ENCODE measurements at regions not wholly inside any gene's neighbourhood (a gene's known extent, or its start where the extent isn't known, plus 50 kb on each side); places are given as distances from the start of the nearest gene placed in this dataset.

GRCh38 chr12:92552412-92553108 is 150.2 kb upstream of the PLEKHG7 start:
- DNase-seq, result no peak

DNA sequence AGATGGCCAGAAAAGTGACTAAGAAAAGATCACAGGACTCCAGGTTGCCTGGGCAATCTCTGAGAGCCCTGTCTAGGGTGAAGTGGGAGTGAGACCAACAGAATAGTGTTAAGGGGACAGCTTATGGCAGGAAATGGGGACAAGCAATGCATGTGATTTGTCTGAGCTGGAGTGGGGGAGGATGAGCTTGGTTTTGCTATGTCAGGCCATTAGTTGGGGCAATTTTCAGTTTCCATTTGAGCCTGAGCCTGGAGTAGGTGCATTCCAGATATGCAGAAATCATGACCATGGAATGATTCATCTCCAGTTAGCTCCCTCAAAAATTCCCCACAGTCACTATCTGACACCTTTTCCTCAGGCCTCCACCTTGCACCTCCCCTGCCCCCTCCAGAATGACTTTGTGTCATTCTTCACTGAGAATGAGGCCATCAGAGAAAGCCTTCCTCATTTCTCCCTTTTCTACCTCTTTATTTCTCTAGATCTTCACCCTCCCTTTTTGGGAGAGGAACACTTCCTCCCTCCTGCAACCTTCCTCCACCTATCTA is 150.9 kb upstream of the PLEKHG7 start:
- DNase-seq, result no peak

DNA sequence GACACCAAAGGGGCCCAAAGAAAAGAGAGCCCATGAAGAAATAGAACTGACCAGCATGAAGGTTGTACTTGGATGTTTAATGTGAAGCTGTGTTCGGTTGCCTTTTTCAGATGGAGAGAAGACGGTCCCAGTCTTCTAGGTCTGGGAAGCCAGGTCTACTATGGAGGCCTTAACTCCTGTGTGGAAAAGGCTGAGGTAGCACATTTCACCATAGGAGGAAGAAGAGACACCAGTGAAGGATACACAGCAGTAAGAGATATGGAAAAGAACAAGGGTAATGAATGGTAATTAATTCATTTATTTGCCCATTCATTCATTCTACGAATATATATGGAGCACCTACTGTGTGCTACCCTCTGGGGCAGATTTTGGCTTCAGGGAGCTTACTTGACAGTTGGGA is 151.6 kb upstream of the PLEKHG7 start:
- no peak for DNase-seq

GRCh38 chr12:92550661-92551060 is 152.1 kb upstream of the PLEKHG7 start:
- no peak for DNase-seq

DNA sequence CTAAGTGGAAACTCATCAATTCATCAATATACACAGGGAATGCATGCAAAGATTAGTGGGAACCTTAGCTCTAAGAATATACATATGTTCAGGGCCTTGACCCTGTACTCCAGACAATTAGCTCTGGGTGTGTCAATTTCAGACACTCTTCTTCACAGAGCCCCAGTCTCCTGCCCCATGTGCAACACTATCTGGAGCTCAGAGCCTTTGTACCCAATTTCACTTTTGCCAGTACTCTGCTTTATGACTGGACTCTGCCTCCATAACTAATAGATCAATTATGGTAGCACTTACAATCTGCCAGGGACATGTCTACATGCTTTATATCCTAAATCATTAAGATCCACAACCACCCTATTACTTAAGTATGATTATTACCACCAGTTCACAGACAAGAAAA is 152.5 kb upstream of the PLEKHG7 start:
- DNase-seq, result no peak

GRCh38 chr12:92549516-92549915 is 153.3 kb upstream of the PLEKHG7 start:
- no peak for DNase-seq

DNA sequence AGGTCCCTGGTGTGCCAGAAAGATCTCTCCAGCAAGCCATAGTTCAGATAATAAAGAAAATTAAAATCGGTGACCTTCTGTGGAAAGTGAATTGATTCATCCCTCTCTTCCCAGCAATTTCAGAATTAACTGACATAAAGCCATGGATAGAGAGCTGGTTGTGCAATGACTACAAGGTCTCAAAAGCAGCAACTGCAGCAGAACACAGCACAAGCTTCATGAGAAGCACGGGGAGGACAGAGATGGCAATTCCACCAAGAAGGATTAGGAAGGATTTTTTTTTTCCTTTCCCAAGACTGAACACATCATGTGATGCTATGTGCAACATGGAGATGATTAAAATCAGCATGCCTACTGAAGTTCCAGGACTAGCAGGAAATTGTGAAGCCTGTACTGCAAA is 154.9 kb upstream of the PLEKHG7 start:
- DNase-seq, result no peak

DNA sequence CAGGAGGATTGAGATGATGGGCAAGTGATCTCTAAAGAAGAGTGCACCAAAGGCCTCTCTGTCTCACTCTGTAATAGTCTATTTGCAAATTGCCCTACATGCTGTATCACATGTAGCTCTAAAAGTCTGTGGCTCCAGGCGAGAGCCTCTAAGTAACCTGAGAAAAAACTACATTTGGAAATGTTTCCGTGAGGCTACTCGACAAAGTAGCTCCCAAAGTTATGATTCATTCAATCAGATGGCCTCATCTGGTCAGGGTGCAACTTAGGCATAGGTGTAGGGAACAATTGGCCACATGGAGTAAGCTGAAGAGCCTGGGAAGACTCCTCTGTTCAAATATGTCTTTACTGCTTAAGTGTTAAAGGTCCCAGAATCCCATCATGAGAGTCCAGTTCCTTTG is 155.4 kb upstream of the PLEKHG7 start:
- no peak for DNase-seq

DNA sequence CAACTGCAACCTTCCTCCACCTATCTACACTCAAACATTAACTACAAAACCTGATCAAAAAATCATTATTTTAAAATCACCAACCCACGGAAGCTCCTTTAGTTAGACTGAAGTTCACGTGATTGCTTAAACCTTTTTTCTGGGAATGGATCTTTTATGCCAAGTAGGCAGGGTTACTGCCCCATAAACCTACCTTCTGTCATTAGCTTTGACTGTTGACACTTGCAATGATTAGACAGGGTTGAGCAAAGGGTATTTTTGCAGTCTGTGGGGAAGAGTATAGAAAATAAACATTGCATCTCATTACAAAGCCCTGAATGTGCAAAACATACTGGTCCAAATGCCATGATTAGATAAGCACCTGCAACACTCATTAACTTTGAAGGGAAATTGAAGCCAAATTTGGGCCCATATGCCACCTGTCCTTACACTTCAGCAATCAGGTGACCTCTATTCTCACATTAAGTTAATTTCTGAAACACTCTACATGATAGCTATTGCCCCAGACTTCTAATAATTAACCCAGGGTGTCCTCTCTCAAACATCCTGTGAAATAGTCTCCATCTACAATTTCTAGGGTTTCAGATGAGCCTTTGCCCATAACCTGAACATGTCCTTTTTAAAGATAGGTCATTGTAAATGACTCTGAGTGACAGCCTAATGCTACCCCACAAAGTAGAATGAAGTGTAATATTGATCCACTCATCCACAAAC is 156.0 kb upstream of the PLEKHG7 start:
- no peak for DNase-seq

- DNase-seq, result no peak
These were observed 156.5 kb upstream of the PLEKHG7 start for GRCh38 chr12:92546259-92546634.

DNA sequence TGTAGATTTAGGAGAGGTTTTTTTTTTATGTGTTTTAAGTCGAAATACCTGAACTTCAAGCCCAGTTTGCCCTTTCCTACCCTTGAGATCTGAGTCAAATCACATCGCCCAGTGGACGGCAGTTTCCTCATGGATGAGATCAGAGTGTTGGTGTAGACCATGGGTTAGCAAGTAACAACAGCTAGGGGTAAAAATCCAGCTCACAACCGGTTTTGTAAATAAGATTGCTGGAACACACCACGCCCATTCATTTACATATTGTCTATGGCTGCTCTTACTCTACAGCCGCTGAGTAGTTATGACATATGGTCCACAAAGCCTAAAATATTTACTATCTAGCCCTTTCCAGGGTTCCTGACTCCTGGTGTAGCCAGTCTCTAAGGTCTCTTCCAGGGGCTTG is 158.5 kb upstream of the PLEKHG7 start:
- DNase-seq, result no peak

DNA sequence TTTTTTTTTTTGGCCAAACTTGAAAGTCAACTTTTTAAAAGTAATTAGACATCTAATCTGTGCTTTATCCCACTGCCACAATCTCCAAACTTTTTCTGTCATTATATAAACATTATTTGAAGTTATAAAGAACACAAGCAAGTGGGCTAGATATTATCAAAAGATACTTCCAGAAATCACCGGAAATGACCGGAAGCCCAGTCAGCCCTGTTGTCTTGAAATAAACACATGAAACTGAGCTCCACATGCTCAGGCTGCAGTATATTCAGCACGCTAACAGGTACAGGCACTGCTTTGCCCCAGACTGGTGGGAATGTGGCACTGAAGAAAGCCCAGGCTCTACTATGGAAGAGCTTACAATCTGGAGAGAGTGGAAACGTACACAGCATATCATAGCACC is 158.9 kb upstream of the PLEKHG7 start:
- DNase-seq, result no peak

- DNase-seq, result no peak
These were observed 159.4 kb upstream of the PLEKHG7 start for GRCh38 chr12:92543359-92543758.

- DNase-seq, result no peak
These were observed 161.1 kb upstream of the PLEKHG7 start for GRCh38 chr12:92541731-92542130.

DNA sequence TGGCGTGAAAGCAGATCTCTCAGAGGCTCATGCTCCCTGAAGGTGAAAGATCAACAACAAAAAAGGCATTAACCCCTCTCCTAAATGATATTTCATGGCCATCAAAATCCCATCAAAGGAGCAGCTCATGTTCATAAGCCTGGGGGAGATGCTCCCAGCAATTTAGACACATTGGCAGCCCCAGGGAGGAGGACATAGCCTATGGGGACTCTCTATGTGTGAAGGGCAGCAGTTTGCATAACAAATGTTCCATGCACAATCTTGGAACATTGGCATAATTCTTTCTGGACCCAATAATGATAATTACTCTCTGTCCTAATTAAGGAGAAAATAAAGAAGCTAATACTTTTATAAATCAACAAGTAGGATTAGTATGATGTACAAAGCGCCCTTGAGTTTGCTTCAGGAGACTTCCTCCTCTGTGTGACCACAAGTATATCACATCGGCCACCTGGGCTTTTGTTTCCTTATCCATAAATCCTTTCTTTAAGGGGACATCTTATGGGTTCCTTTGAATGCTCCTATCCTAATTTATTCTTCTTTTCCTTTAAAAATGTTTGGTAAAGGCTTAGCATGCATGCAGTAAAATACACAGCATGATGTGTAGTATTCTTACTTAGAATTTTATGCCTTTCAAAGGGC is 161.9 kb upstream of the PLEKHG7 start:
- DNase-seq, result no peak

DNA sequence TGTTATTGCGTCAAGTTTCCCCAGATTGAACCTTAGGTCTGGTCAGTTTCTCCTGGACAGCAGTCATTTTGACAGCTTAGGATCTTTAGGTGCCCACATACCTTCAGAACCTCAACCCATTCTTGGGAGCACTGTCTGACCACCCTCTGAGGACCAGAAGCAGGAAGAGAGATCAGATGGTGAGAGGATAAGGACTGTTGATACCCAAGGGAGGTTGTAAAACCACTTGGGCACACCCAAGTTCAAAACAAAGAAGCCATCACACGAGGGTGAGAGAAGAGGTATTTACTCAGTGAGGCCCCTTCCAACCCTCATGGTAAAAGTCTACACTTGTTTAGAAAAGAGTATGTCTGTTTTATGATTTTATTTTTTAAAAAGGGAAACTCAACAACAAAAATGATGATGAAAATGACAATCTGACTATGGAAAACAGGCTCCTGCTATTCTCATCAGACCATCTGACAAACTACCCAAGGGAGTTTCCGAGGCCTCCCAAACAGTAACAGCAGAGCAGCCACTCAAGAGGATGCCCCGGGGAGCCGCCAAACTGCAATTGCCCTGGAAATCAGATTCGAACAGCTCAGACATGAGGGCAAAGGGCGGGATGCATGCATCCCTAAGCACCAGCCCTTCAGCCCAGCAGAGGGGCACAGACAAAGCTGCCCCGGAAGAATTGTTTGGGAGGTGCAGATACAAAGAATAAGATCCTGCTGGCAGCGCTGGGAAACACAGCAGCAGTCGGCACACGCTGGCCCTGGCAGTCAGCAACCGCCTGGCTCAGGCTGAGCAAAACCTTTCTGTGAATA is 162.6 kb upstream of the PLEKHG7 start:
- no peak for DNase-seq

DNA sequence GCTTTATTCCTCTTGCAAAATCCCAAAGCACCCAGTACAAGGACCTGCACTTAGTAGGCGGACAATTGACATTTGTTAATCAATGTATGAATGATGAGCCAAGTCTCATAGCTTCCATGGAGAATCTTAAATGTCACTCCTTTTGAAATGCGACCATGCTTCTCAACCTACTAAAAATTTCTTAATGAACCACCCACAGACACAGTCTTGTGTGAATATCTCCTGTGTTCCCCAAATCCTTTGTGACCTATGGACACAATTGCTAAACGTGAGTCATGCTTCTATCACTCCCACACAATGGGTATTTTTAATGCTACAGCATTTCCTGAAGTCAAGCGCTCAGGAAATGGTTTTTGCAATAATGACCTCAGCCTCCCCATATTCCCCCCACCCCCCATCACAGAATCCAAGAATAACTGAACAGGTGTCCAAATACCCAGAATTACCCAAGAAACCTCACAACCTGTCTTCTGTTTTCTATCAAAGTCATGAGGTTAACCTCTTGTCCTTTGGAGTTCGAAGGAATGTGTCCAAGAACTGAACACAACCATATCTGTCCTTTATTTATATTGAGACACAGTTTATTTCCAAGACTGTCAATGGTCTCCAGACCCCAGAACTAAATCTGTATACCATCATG is 163.6 kb upstream of the PLEKHG7 start:
- DNase-seq, result no peak

DNA sequence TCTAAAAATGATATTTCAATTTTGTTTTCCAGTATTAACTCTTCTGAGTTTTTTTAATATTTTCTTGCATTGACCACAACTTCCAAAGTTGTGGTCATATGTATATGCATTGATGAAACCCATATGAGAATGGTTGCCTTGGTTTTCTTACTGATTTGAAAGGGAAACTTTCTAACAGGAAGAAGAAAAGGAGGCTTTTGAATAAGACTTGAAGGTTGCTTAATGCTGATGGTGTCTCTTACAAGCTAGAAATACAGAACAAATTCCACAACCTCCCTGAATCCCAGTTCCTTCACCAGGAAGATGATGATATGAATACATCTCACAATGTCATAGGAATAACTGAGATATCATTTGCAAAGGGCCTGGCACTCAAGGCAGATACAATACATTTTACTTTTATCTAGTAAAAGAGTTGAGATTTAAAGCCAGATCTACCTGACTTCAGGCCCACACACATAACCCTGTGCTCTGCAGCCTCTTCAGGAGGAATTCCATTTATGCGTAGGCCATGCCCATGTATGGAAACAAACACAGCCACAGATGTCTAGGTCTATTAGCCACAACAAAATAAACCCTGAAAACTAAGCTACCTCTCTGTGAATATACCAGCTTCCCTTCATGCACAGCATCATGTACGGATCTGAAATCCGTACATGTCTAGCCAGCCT is 165.4 kb upstream of the PLEKHG7 start:
- DNase-seq, result no peak

DNA sequence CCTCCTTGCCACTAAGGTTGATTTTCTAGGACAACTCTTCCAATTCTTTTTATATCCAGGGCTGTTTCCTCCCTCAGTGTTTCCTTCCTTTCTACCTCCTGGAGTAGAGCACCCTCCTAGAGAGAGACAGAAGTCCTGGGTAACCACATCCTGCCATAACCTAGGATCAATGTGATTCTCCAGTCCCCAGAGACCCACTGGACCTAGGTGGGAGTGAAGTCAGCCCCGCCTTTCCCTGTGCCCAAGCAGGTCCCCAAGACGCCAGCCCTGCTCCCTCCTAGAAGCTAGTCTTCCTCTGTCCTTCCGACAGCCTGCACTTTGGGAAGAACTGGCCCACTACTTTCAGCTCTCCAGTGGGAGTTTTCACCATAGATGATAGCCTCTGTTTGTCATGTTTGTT is 166.8 kb upstream of the PLEKHG7 start:
- no peak for DNase-seq

GRCh38 chr12:92533280-92533890 is 169.4 kb upstream of the PLEKHG7 start:
- DNase-seq, result no peak

DNA sequence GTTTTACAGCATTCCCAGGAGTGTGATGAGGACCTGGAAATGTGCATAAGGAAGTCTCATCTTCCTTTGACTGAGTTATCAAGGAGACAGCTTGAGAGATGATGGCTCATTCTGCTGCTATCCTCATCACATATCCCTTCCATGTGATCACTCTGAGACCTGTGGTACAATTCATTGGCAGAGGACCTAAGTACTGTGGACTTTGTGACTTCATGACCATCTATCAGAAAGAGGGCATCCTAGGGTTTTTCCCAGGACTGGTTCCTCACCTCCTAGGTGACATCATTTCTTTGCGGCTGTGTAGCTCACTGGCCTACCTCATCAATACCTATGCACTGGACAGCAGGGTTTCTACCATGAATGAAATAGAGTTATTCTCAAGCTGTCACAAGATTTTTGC is 172.1 kb upstream of the PLEKHG7 start:
- DNase-seq, result no peak

DNA sequence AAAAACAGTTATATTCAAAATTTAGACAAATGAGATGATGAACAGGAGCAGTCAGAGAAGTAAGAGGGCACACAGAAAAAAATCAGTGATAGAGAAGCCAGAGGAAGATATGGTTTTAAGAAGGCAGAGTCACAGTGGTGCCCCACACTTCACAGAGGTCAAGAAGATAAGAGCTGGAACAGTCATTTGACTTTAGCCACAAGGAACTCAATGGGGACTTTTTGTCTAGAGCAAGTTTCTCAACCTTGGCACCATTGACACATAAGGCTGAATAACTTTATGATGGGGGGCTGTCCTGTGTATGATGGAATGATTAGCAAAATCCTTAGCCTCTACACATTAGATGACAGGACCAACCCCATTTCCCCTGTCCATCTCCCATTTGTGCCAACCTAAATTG is 172.8 kb upstream of the PLEKHG7 start:
- no peak for DNase-seq
